ENCODE measurements at regions not wholly inside any gene's neighbourhood (a gene's known extent, or its start where the extent isn't known, plus 50 kb on each side); places are given as distances from the start of the nearest gene placed in this dataset.

DNA sequence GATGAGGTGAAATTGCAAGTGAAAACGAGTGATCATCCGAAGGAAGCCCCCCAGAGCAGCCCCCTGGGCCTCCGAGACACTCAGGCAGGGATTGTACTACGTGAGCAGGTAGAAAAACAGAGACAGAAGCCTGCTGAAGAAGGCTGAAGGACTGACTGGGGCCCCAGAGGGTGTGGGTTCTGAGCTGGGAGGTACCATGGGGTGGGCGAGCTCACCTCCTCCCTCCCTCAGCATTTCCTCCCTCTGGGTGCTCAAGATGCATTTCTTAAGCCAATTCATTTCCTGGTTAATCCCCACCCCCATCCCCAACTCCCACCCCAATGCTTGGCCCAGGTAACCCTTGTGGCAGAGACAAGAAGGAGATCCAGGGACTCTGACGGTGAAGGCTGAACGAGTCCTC is 108.7 kb downstream of the BDH1 start:
- no peaks in the 10 kb centered on the region for H4K20me1 ChIP-seq (ENCODE audit: insufficient read depth, low read length)
- ChIA-PET POLR2A (interaction anchor here (0.7 kb wide), 1 partner anchor 22 kb away, joined by 3 read pairs; no protein-coding TSS in a partner anchor), CTCF (ENCODE audit: unreplicated experiment) (no interaction called here)
- H3K9me3 ChIP-seq (ENCODE audit: low read length) = no peaks in the 10 kb centered on the region
- H3K9me2 ChIP-seq (ENCODE audit: insufficient read depth, low read length) = no peaks in the 10 kb centered on the region
- H3K4me2 ChIP-seq (ENCODE audit: low read length) = no peak overlapping the region
- no peak for DNase-seq (ENCODE audit: low spot score)
- H3K4me1 ChIP-seq (ENCODE audit: insufficient read depth, low read length, poor library complexity, severe bottlenecking) = no peaks in the 10 kb centered on the region
- TF ChIP-seq EZH2phosphoT487 (IDR thresholded peaks at IDR 0.05; ENCODE audit: borderline replicate concordance, low read depth, low read length) = no peak
- TF ChIP-seq, protein P1, sequence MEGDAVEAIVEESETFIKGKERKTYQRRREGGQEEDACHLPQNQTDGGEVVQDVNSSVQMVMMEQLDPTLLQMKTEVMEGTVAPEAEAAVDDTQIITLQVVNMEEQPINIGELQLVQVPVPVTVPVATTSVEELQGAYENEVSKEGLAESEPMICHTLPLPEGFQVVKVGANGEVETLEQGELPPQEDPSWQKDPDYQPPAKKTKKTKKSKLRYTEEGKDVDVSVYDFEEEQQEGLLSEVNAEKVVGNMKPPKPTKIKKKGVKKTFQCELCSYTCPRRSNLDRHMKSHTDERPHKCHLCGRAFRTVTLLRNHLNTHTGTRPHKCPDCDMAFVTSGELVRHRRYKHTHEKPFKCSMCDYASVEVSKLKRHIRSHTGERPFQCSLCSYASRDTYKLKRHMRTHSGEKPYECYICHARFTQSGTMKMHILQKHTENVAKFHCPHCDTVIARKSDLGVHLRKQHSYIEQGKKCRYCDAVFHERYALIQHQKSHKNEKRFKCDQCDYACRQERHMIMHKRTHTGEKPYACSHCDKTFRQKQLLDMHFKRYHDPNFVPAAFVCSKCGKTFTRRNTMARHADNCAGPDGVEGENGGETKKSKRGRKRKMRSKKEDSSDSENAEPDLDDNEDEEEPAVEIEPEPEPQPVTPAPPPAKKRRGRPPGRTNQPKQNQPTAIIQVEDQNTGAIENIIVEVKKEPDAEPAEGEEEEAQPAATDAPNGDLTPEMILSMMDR (conservative IDR thresholded peaks at IDR 0.05; ENCODE audit: low read length) = no peak
- H3K27ac ChIP-seq (ENCODE audit: low read depth, low read length, poor library complexity, severe bottlenecking) = no peak overlapping the region
- no peaks in the 10 kb centered on the region for H3K36me3 ChIP-seq (ENCODE audit: insufficient read depth, low read length)
- no peak overlapping the region for H2AFZ ChIP-seq (ENCODE audit: low read length)
- no peak overlapping the region for H3K4me3 ChIP-seq (ENCODE audit: low read depth, low read length, poor library complexity, severe bottlenecking)
- intact Hi-C loops (cut with micrococcal nuclease; ENCODE audit: unreplicated experiment) = loop anchor here (2.0 kb wide), 1 partner anchor 228 kb away; no protein-coding TSS in a partner anchor
- no TSS peak for BruUV-seq (replicated peaks)
- no peaks in the 10 kb centered on the region for H3K79me2 ChIP-seq (ENCODE audit: insufficient read depth, low read depth, low read length)

DNA sequence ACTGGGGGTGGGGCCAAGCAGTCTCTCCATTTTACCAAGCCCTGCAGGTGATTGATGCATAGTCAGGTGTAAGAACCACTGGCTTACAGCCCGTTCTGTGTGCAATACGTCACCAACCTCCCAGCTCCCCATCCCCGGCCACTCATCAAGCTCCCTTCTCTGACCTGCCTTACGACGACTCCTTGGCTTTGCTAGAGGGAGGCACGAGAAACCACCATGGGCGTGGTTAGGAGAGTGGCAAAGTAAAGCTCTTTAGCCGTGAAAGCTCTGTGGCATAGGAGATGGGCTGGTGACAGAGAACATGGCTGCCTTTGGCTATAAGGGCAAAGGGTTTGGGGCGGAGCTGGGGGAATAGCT is 109.1 kb downstream of the BDH1 start:
- Histone ChIP-seq H4K20me1 (ENCODE audit: insufficient read depth, low read length) (no peaks in the 10 kb centered on the region), H2AFZ (ENCODE audit: low read length) (no peak overlapping the region), H3K4me1 (ENCODE audit: insufficient read depth, low read length, poor library complexity, severe bottlenecking) (no peaks in the 10 kb centered on the region), H3K4me3 (ENCODE audit: low read depth, low read length, poor library complexity, severe bottlenecking) (no peak overlapping the region), H3K36me3 (ENCODE audit: insufficient read depth, low read length) (no peaks in the 10 kb centered on the region), H3K4me2 (ENCODE audit: low read length) (no peak overlapping the region), H3K27ac (ENCODE audit: low read depth, low read length, poor library complexity, severe bottlenecking) (no peak overlapping the region), H3K9me2 (ENCODE audit: insufficient read depth, low read length) (no peaks in the 10 kb centered on the region), H3K9me3 (ENCODE audit: low read length) (no peaks in the 10 kb centered on the region), H3K79me2 (ENCODE audit: insufficient read depth, low read depth, low read length) (no peaks in the 10 kb centered on the region)
- ChIA-PET CTCF (ENCODE audit: unreplicated experiment) (no interaction called here), POLR2A (no interaction called here)
- TF ChIP-seq, protein P1 (conservative IDR thresholded peaks at IDR 0.05; ENCODE audit: low read length) = no peak
- TF ChIP-seq EZH2phosphoT487 (IDR thresholded peaks at IDR 0.05; ENCODE audit: borderline replicate concordance, low read depth, low read length) = no peak
- intact Hi-C loops (cut with micrococcal nuclease; ENCODE audit: unreplicated experiment) = loop anchor here (2.0 kb wide), 1 partner anchor 228 kb away; no protein-coding TSS in a partner anchor
- DNase-seq (ENCODE audit: low spot score) = no peak
- BruUV-seq (replicated peaks) = no TSS peak

GRCh38 chr3:197445896-197446699 is 109.7 kb downstream of the BDH1 start:
- ChIA-PET CTCF (ENCODE audit: unreplicated experiment) (no interaction called here), POLR2A (interaction anchor here (0.5 kb wide), 1 partner anchor 53 kb away, joined by 3 read pairs; no protein-coding TSS in a partner anchor)
- TF ChIP-seq, protein P1 (conservative IDR thresholded peaks at IDR 0.05; ENCODE audit: low read length) = no peak
- TF ChIP-seq EZH2phosphoT487 (IDR thresholded peaks at IDR 0.05; ENCODE audit: borderline replicate concordance, low read depth, low read length) = no peak
- Histone ChIP-seq H3K4me2 (ENCODE audit: low read length) (no peak overlapping the region), H3K4me3 (ENCODE audit: low read depth, low read length, poor library complexity, severe bottlenecking) (no peak overlapping the region), H3K9me3 (ENCODE audit: low read length) (no peaks in the 10 kb centered on the region), H3K27ac (ENCODE audit: low read depth, low read length, poor library complexity, severe bottlenecking) (no peak overlapping the region), H3K36me3 (ENCODE audit: insufficient read depth, low read length) (no peaks in the 10 kb centered on the region), H3K79me2 (ENCODE audit: insufficient read depth, low read depth, low read length) (no peaks in the 10 kb centered on the region), H4K20me1 (ENCODE audit: insufficient read depth, low read length) (no peaks in the 10 kb centered on the region), H3K9me2 (ENCODE audit: insufficient read depth, low read length) (no peaks in the 10 kb centered on the region), H2AFZ (ENCODE audit: low read length) (no peak overlapping the region), H3K4me1 (ENCODE audit: insufficient read depth, low read length, poor library complexity, severe bottlenecking) (no peaks in the 10 kb centered on the region)
- no TSS peak for BruUV-seq (replicated peaks)
- no peak for DNase-seq (ENCODE audit: low spot score)
- intact Hi-C loops (cut with micrococcal nuclease; ENCODE audit: unreplicated experiment) = loop anchor here (2.0 kb wide), 1 partner anchor 227 kb away; no protein-coding TSS in a partner anchor
